ENCODE measurements at regions not wholly inside any gene's neighbourhood (a gene's known extent, or its start where the extent isn't known, plus 50 kb on each side); places are given as distances from the start of the nearest gene placed in this dataset.
"Not testable (repeated sequence)": the region's sequence is repeated elsewhere in the genome, so short reads cannot be mapped to it uniquely, and the experiment has no call there.

DNA sequence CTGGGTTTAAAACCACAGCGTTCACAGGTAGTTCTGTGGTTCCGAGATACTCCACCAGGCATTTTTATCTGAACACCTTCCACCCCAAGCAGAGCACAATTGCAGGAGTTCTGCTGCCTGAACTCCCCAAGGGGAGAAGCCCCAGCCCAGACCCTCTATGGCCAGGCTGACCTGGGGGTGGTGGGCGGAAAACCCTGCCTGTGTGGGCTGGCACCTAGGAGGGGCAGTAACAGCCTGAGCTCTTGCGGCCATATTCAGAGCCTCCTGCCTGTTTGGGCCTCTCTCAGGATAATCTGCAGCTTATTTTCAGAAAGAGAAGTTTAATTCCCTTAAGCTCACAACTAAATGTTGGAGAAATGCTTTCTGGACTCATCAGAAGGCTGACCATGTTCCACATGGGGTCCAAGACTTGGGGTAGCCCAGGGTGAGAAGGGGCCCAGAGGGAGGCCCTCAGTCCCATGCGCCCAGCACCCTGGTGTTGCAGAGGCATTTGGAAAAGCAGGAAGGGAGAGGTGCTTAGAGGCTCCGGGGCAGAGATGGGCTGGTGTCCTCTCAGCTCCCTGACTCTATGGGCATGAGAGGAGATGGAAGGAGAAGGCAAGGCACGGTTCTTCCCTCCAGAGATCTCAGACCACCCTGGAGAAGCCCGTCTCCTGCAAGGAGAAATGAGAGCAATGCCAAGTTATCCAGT, 195.6 kb upstream of the TPM1 start:
- no peak for DNase-seq

GRCh38 chr15:62847900-62848489, 194.6 kb upstream of the TPM1 start:
- peak; percentile 33 to 45 for DNase-seq

DNA sequence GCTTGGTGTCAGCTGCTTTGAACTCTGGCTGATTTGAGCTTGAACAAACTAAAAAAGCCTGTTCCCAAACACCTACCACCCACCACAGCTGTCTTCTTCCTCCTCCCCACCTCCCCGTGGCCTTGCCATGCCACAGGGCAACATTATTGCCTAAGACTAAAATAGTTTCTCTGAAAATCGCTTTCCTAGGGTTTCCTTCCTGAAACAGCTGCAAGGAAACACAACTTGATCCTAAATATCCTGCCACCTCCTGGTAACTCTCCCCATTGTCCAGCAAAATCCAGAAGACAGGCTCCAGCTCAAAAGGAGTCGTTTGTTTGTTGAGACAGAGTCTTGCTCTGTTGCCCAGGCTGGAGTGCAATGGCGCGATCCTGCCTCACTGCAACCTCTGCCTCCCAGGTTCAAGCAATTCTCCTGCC, 193.9 kb upstream of the TPM1 start:
- DNase-seq, result no peak

- DNase-seq, result no peak
These were observed 193.0 kb upstream of the TPM1 start for GRCh38 chr15:62849316-62850106.

DNA sequence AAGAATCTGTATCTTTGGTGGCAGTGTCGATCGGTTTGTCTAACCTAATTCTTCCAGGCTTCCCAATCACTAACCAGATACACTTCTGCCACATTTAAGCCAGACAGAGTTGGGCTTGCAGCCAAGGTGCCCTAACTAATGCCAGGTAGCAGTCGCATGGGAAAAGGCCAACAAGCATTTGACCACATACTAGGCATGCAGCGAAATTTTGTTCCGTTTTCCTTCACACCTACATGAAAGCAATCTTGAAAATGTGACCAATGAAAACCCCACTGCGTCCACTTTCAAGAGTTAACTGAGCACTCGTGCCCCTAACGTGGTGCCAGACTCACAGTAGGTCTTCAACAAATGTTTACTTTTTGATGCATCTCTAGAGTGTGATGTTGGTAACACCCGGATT, 192.2 kb upstream of the TPM1 start:
- DNase-seq, result no peak

DNA sequence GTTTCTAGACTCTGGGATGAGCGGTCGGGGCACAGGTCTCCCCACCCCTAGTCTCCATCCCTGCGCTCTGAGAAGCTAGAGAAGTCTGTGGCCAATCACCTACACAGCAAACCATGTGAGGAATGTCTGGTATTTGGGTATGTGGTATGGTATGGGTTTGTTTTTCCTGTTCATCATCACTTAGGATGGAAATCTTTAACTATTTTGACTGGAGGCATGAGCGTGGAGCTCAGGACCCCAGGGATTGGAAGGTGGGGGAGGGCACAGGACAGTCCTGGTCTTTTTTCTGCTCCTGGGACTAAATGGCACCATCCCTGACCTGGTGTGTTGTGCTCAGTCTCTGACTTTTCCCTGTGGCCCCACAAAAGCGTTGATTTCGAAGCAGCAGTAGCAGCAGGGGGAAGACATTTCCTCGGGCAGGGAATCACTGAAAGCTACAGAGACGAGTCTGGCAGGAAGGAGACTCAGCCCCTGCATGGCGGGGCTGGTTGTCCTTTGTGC, 191.7 kb upstream of the TPM1 start:
- DNase-seq, result no peak

DNA sequence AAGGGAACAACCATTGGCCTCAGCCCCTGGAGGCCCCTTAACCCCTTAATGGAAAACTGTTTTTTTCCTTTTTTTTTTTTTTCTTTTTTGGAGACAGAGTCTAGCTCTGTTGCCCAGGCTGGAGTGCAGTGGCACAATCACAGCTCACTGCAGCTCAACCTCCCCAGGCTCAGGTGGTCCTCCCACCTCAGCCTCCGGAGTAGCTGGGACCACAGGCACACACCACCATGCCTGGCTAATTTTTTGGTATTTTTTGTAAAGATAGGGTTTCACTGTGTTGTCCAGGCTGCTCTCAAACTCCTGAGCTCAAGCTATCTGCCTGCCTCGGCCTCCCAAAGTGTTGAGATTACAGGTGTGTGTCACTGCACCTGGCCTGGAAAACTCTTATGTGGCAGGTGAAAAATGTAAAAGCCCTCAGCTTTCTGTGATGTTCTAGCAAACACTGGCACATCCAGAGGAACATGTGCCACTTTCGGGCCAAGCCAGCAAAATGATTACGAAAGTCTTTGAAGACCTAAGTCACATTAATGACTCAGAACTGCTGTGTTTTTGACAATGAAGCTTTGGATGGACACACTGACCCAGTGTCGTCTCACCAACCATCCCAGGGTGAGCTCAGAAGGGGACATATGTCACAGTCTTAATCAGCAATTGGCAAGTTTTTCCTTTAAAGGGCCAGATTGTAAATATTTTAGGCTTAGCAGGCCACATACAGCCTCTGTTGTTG, 189.3 kb upstream of the TPM1 start:
- no peak for DNase-seq

- DNase-seq, result no peak
These were observed 188.7 kb upstream of the TPM1 start for GRCh38 chr15:62853841-62854225.

DNA sequence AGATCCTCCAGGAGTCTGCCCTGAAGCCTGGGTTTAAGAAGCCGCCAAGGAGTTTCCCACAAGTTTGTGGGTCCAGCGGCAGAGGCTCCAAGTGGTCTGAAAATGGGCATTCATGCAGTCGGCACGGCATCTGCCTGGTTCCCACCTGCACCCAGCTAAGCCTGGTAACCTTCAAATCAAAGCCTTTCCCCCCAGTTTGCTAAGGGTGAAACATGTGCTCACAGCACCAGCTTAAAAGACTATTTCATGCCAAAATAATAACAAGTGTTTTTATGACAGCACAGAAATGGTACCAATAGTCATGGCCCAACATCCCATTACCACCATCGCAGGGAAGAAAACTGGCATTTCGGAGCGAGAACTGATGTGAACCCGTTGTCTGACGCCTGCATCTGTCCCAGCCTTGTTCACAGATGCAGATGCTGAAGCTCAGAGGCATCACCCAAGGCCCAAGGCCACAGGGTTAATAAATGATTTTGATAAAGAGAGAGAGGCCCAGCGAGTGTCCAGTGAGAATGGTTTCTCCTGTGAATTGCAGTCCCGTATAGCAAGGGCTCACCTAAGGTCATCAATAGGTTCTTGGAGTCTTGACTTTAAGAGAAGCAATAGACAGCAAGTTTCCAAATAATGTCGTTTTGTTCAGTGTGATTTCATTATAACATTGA, 188.0 kb upstream of the TPM1 start:
- DNase-seq, result no peak

DNA sequence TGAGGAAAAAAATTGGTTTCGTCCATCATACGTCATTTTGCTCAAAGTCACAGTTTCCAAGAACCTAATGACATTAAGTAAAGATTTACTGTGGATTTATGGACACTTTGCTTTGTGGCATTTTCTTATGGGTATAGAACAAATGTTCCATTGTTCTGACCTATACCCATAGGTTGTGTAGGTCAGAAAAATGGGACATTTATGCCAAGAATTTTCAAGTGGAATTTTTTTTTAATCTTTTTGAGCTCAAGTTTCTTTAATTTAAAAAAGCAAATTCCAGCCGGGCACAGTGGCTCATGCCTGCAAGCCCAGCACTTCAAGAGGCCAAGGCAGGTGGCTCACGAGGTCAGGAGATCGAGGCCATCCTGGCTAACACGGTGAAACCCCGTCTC, 187.5 kb upstream of the TPM1 start:
- DNase-seq, result no peak

GRCh38 chr15:62856466-62857246, 185.9 kb upstream of the TPM1 start:
- no peak for DNase-seq

- DNase-seq, result peak in 1 of 2 donors; percentile 14
These were observed 185.1 kb upstream of the TPM1 start for GRCh38 chr15:62857411-62857853.

DNA sequence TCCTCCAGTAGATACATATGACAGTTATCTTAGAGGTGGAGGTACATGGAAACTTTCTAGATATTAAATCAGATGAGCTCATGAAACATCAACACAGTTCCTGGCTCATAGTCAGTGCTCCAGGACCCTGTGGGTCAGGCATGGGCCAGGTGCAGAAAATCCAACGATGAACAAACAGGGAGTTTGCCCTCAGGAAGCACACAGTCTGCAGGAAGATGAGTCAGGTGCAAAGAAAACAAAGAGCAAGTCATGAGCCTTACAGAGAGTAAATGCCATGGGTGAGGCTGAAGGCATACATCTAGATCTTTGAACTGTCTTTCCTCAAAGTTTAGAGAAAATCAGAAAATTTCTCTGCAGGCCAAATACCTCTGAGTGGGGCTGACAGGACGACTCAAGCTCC, 184.2 kb upstream of the TPM1 start:
- no peak for DNase-seq

- DNase-seq, result no peak
These were observed 179.8 kb upstream of the TPM1 start for GRCh38 chr15:62862717-62863116.

DNA sequence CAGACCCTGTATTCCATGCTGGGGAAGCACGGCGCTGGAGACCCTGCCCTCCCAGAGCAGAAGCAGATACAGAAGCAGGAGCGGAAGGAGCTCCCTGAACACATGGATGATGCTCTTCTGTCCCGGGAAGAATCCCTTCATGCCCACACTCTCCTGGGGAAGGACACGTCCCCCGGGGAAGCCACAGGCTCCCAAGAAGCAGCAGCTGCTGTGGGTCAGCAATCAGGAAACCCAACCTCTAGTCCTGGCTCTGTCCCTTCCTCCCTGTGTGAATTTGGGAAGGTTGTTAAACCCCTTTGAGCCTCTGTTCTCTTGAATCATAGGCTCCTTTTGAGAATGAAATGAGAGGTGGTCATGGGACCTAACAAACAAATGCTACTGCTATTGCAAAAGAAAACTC, 176.2 kb upstream of the TPM1 start:
- DNase-seq, result no peak

- no peak for DNase-seq
These were observed 174.7 kb upstream of the TPM1 start for GRCh38 chr15:62867844-62868243.

DNA sequence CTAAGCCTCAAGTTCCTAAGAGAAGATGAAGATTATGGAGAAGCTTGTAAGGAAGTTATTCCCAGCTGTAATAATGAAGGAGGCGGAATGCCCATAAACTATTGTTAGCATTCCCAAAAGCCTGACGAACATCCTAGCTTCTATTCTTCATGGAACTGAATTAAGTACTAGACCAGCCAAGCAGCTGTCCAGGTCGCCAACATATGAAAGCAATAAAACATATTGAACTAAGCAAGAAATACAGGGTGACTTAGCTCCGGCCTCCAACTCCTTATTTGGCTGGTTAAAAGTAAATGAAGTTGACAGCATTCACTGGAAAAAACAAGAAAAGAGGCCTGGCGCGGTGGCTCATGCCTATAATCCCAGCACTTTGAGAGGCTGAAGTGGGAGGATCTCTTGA, 174.0 kb upstream of the TPM1 start:
- DNase-seq, result no peak

DNA sequence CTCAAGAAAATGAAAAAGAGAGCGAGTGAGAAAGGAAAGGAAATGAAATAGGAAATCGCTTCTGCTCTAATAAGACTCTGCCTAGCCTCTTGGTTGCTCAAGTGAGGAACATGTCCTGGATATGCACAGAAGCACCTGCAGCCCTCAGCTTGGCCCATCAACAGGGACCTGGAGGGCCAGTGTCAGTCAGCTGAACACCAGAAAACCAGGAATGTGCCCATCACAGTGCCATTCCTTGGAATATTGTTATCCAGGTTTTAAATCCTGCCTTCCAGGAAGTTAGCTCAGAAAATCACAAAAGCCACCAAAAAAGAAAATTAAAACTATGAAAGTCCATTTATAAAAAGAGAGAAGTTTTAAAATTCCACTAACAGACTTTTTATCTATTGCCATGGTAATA, 173.4 kb upstream of the TPM1 start:
- DNase-seq, result no peak

- no peak for DNase-seq
These were observed 172.3 kb upstream of the TPM1 start for GRCh38 chr15:62870216-62870615.

- DNase-seq, result not testable (repeated sequence)
These were observed 171.8 kb upstream of the TPM1 start for GRCh38 chr15:62870701-62871100.

DNA sequence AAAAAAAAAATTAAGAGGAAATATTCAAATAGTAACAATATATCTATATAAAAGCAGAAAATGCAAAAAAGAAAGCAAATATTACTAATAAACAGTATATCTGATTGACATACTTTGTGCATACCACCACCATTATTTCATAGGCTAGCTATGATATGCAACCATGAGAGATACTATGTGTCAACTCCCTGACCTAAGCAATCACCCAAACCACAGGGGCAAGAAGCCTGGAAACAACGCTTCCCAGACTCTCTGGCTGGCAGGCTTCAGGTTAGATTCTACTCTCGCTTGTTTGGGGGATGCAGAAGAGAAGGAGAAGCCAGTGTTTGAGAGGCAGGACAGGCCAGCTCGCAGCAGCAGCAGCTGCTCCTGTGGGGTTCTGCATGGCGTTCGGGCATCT, 169.3 kb upstream of the TPM1 start:
- DNase-seq, result no peak

DNA sequence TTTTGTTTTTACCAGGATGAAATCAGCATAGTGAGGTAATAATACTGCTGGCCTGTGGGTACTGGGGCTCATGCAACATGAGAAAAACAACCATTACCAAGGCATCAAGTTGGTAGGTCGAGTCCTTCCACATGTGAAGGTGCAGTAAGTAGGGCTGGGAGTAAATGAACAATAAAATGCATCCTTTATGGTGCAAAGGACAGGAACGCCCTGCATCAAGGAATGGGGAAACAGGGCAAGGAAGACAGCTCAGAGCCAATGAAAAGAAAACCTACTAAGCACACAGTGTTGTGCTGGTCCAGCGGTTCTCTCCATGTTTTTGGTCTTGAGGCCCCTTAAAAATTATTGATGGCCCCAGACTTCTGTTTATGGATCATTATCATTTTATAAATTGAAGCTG, 168.5 kb upstream of the TPM1 start:
- DNase-seq, result no peak
